ENCODE measurements at regions not wholly inside any gene's neighbourhood (a gene's known extent, or its start where the extent isn't known, plus 50 kb on each side); places are given as distances from the start of the nearest gene placed in this dataset.
"Not testable (repeated sequence)": the region's sequence is repeated elsewhere in the genome, so short reads cannot be mapped to it uniquely, and the experiment has no call there.

GRCh38 chr11:112619106-112619505, 342.1 kb upstream of the NCAM1 start:
- Histone ChIP-seq H3K36me3 (no peaks in the 10 kb centered on the region), H3K4me1 (no peaks in the 10 kb centered on the region), H3K9me3 (no peaks in the 10 kb centered on the region), H3K4me3 (no peak overlapping the region), H3K27ac (no peak overlapping the region), H3K27me3 (no peaks in the 10 kb centered on the region)
- DNase-seq (ENCODE audit: low spot score): no peak
- TF ChIP-seq CTCF (IDR thresholded peaks at IDR 0.05): no peak

- DNase-seq (ENCODE audit: low spot score): no peak
- H3K27ac ChIP-seq: no peak overlapping the region
- H3K36me3 ChIP-seq: no peaks in the 10 kb centered on the region
- H3K27me3 ChIP-seq: no peaks in the 10 kb centered on the region
- no peaks in the 10 kb centered on the region for H3K4me1 ChIP-seq
- no peak overlapping the region for H3K4me3 ChIP-seq
- H3K9me3 ChIP-seq: no peaks in the 10 kb centered on the region
- no peak for TF ChIP-seq CTCF (IDR thresholded peaks at IDR 0.05)
Observed at GRCh38 chr11:112620621-112621394, 340.4 kb upstream of the NCAM1 start.

- no peak for DNase-seq (ENCODE audit: low spot score)
- Histone ChIP-seq H3K9me3 (no peaks in the 10 kb centered on the region), H3K36me3 (no peaks in the 10 kb centered on the region), H3K27me3 (no peaks in the 10 kb centered on the region), H3K27ac (no peak overlapping the region), H3K4me3 (no peak overlapping the region), H3K4me1 (no peaks in the 10 kb centered on the region)
- TF ChIP-seq CTCF (IDR thresholded peaks at IDR 0.05): no peak
Observed at GRCh38 chr11:112623057-112623456, 338.2 kb upstream of the NCAM1 start.

- Histone ChIP-seq H3K4me1 (no peaks in the 10 kb centered on the region), H3K27ac (no peak overlapping the region), H3K9me3 (no peaks in the 10 kb centered on the region), H3K27me3 (no peaks in the 10 kb centered on the region), H3K36me3 (no peaks in the 10 kb centered on the region), H3K4me3 (no peak overlapping the region)
- no peak for DNase-seq (ENCODE audit: low spot score)
- TF ChIP-seq CTCF (IDR thresholded peaks at IDR 0.05): no peak
Observed at GRCh38 chr11:112624431-112624830, 336.8 kb upstream of the NCAM1 start.

- DNase-seq (ENCODE audit: low spot score); H3K4me1 ChIP-seq; H3K9me3 ChIP-seq: not testable (repeated sequence)
Observed at GRCh38 chr11:112624971-112625370, 336.2 kb upstream of the NCAM1 start.

GRCh38 chr11:112625814-112626213, 335.4 kb upstream of the NCAM1 start:
- no peaks in the 10 kb centered on the region for H3K27me3 ChIP-seq
- H3K36me3 ChIP-seq: no peaks in the 10 kb centered on the region
- DNase-seq (ENCODE audit: low spot score): no peak
- H3K4me1 ChIP-seq: no peaks in the 10 kb centered on the region
- no peak for TF ChIP-seq CTCF (IDR thresholded peaks at IDR 0.05)
- H3K4me3 ChIP-seq: no peak overlapping the region
- H3K27ac ChIP-seq: no peak overlapping the region
- no peaks in the 10 kb centered on the region for H3K9me3 ChIP-seq

More at GRCh38 chr11:112624971-112625370, 336.2 kb upstream of the NCAM1 start:
- not testable (repeated sequence) for H3K27ac ChIP-seq, H3K4me3 ChIP-seq, H3K36me3 ChIP-seq, H3K27me3 ChIP-seq
